ENCODE measurements at regions not wholly inside any gene's neighbourhood (a gene's known extent, or its start where the extent isn't known, plus 50 kb on each side); places are given as distances from the start of the nearest gene placed in this dataset.

DNA sequence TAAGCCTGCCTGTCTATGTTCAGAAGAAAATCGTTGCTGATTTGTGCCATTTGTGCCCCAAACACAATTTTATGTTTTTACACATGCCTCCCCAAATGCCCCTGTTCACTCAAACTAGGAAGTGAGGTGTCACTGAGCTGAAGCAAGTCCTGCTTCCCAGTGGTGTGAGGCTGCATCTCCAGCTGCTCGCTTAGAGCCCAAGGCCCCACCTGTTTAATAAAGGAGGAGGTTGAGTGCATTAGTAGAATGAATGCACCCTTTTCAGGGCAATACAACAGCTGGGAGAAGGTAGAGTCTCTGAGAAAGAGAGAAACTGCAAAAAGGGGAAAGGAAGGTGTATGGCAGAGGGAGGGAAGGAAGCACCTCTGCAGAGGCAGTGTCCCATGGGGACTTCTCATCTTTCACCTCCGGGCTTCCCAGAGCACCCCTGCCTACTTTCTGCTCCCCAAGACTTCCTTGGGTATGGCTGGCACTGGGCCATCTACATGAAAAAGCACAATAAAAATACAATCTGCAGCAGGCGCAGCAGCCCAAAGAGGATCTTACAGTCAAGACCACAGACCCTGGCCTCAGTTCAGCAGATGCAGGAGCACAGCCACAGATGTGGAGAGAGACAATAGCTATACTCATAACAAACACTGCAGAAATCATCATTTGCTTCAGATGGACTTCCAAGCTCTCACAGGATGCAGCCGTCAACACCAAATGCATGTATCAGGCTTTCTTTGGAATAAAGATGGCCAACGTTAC, 165.9 kb downstream of the POLR2M start:
- Histone ChIP-seq H3K9me3 (ENCODE audit: low read depth, low read length) (peaks cover 3% of the 10 kb centered on the region), H3K36me3 (ENCODE audit: insufficient read depth, low read length) (no peaks in the 10 kb centered on the region)
- no peak for DNase-seq (ENCODE audit: insufficient read length, low spot score, missing footprints)

DNA sequence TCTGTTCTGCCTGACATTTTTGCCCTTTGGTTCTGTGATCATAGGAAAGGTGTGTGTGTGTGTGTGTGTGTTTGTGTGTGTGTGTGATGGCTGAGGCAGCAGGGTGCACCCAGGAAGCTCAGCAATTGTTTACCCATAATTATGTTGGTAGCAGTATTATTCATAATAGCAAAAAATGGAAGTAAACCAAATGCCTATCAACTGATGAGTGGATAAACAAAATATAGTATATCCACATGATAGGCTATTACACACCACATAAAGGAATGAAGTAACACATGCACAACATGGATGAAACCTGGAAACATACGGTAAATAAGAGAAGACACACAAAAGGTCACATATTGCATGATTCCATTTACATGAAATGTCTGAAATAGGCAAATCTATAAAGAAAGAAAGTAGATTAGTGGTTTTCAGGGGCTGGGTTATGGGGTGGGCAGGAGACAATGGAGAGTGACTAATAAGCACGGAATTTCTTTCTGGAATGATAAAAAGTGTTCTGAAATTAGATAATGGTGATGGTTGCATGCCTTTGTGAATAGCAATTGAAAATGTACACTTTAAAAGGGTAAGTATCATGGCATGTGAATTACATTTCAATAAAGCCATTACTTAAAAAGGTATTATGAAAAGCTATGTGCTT, 167.2 kb downstream of the POLR2M start:
- DNase-seq (ENCODE audit: insufficient read length, low spot score, missing footprints), result no peak
- H3K27ac ChIP-seq (ENCODE audit: low read depth, low read length), result no peak overlapping the region
- peaks cover 7% of the 10 kb centered on the region for H3K4me1 ChIP-seq (ENCODE audit: insufficient read depth, low read length)
- H3K36me3 ChIP-seq (ENCODE audit: insufficient read depth, low read length), result no peaks in the 10 kb centered on the region
- TF ChIP-seq, protein P1, sequence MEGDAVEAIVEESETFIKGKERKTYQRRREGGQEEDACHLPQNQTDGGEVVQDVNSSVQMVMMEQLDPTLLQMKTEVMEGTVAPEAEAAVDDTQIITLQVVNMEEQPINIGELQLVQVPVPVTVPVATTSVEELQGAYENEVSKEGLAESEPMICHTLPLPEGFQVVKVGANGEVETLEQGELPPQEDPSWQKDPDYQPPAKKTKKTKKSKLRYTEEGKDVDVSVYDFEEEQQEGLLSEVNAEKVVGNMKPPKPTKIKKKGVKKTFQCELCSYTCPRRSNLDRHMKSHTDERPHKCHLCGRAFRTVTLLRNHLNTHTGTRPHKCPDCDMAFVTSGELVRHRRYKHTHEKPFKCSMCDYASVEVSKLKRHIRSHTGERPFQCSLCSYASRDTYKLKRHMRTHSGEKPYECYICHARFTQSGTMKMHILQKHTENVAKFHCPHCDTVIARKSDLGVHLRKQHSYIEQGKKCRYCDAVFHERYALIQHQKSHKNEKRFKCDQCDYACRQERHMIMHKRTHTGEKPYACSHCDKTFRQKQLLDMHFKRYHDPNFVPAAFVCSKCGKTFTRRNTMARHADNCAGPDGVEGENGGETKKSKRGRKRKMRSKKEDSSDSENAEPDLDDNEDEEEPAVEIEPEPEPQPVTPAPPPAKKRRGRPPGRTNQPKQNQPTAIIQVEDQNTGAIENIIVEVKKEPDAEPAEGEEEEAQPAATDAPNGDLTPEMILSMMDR (IDR thresholded peaks at IDR 0.05; ENCODE audit: extremely low read depth, low read depth, low read length), result no peak
- H3K79me2 ChIP-seq (ENCODE audit: insufficient read depth, low read length), result no peaks in the 10 kb centered on the region
- H3K4me2 ChIP-seq (ENCODE audit: insufficient read depth, low read length), result no peak overlapping the region
- peaks cover 6% of the 10 kb centered on the region for H3K27me3 ChIP-seq (ENCODE audit: insufficient read depth, low read length)
- no peaks in the 10 kb centered on the region for H4K20me1 ChIP-seq (ENCODE audit: insufficient read depth, low read length)
- peaks cover 3% of the 10 kb centered on the region for H3K9me3 ChIP-seq (ENCODE audit: low read depth, low read length)
- no peak overlapping the region for H2AFZ ChIP-seq (ENCODE audit: low read length)
- no peak overlapping the region for H3K4me3 ChIP-seq (ENCODE audit: insufficient read depth, low read length)

More for the DNA sequence above, 165.9 kb downstream of the POLR2M start:
- Histone ChIP-seq H3K27me3 (ENCODE audit: insufficient read depth, low read length) (peaks cover 6% of the 10 kb centered on the region), H3K27ac (ENCODE audit: low read depth, low read length) (no peak overlapping the region), H3K4me2 (ENCODE audit: insufficient read depth, low read length) (no peak overlapping the region), H3K4me3 (ENCODE audit: insufficient read depth, low read length) (no peak overlapping the region), H4K20me1 (ENCODE audit: insufficient read depth, low read length) (no peaks in the 10 kb centered on the region), H3K79me2 (ENCODE audit: insufficient read depth, low read length) (no peaks in the 10 kb centered on the region), H2AFZ (ENCODE audit: low read length) (no peak overlapping the region), H3K4me1 (ENCODE audit: insufficient read depth, low read length) (peaks cover 7% of the 10 kb centered on the region)
- TF ChIP-seq, protein P1 (IDR thresholded peaks at IDR 0.05; ENCODE audit: extremely low read depth, low read depth, low read length), result no peak

DNA sequence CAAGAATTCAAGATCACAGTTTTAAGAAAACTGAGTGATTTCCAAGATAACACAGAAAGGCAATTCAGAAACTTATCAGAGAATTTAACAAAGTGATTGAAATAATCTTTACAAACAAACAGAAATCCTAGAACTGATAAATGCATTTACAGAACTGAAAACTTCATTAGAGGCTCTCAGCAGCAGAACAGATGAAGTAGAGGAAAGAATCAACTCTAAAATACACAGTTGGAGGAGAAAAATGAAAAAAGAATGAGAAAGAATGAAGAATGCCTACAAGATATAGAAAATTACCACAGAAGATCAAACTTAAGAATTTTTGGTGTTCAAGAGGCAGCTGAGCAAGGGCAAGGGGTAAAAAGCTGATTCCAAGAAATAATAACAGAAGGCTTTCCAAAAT, 168.8 kb downstream of the POLR2M start:
- Histone ChIP-seq H3K9me3 (ENCODE audit: low read depth, low read length) (peaks cover 3% of the 10 kb centered on the region), H3K36me3 (ENCODE audit: insufficient read depth, low read length) (no peaks in the 10 kb centered on the region), H4K20me1 (ENCODE audit: insufficient read depth, low read length) (no peaks in the 10 kb centered on the region), H3K27ac (ENCODE audit: low read depth, low read length) (no peak overlapping the region), H2AFZ (ENCODE audit: low read length) (no peak overlapping the region), H3K4me3 (ENCODE audit: insufficient read depth, low read length) (no peak overlapping the region), H3K4me1 (ENCODE audit: insufficient read depth, low read length) (peaks cover 7% of the 10 kb centered on the region), H3K27me3 (ENCODE audit: insufficient read depth, low read length) (peaks cover 6% of the 10 kb centered on the region), H3K79me2 (ENCODE audit: insufficient read depth, low read length) (no peaks in the 10 kb centered on the region), H3K4me2 (ENCODE audit: insufficient read depth, low read length) (no peak overlapping the region)
- TF ChIP-seq, protein P1 (IDR thresholded peaks at IDR 0.05; ENCODE audit: extremely low read depth, low read depth, low read length), result no peak
- DNase-seq (ENCODE audit: insufficient read length, low spot score, missing footprints), result no peak

DNA sequence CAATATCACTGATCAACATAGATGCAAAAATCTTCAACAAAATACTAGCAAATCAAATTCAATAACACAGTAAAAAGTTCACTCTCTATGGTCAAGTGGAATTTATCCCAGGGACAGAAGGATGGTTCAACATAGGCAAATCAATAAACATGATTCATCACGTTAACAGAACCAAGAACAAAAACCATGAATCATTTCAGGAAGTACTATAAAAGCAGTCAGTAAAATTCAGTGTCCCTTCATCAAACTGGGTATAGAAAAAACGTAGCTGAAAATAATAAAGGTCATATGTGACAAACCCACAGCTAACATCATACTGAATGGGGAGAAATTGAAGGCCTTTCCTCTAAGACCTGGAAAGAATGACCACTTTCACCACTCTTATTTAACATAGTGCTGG, 172.1 kb downstream of the POLR2M start:
- Histone ChIP-seq H3K4me3 (ENCODE audit: insufficient read depth, low read length) (no peak overlapping the region), H3K27me3 (ENCODE audit: insufficient read depth, low read length) (peaks cover 4% of the 10 kb centered on the region), H3K4me2 (ENCODE audit: insufficient read depth, low read length) (no peak overlapping the region), H3K36me3 (ENCODE audit: insufficient read depth, low read length) (no peaks in the 10 kb centered on the region), H4K20me1 (ENCODE audit: insufficient read depth, low read length) (no peaks in the 10 kb centered on the region), H3K27ac (ENCODE audit: low read depth, low read length) (no peak overlapping the region), H3K9me3 (ENCODE audit: low read depth, low read length) (peaks cover 3% of the 10 kb centered on the region), H2AFZ (ENCODE audit: low read length) (no peak overlapping the region), H3K79me2 (ENCODE audit: insufficient read depth, low read length) (no peaks in the 10 kb centered on the region), H3K4me1 (ENCODE audit: insufficient read depth, low read length) (peaks cover 4% of the 10 kb centered on the region)
- TF ChIP-seq, protein P1 (IDR thresholded peaks at IDR 0.05; ENCODE audit: extremely low read depth, low read depth, low read length), result no peak
- DNase-seq (ENCODE audit: insufficient read length, low spot score, missing footprints), result no peak

Data from osteoblast (primary cell).